Ishikawa (cell line): ENCODE measurements at regions not wholly inside any gene's neighbourhood (a gene's known extent, or its start where the extent isn't known, plus 50 kb on each side); places are given as distances from the start of the nearest gene placed in this dataset.

ENCODE experiments used
- CEBPB ChIP-seq: IDR thresholded peaks from 2 replicates; pipeline ENCODE4 v1.6.1; 2012
- EP300 ChIP-seq: IDR thresholded peaks from 2 replicates; pipeline ENCODE4 v1.6.1; 2012; ENCODE audit warnings: borderline replicate concordance
- FOXM1 ChIP-seq: IDR thresholded peaks from 2 replicates; pipeline ENCODE4 v1.6.1; 2012; ENCODE audit warnings: low read depth, borderline replicate concordance
- TAF1 ChIP-seq: IDR thresholded peaks from 2 replicates; pipeline ENCODE4 v1.6.1; 2012; ENCODE audit warnings: low read depth, mild to moderate bottlenecking
- TCF12 ChIP-seq: IDR thresholded peaks from 2 replicates; pipeline ENCODE4 v1.6.1; 2012; ENCODE audit warnings: low read depth
- TEAD4 ChIP-seq: IDR thresholded peaks from 2 replicates; pipeline ENCODE4 v1.6.1; 2012
- YY1 ChIP-seq: IDR thresholded peaks from 2 replicates; pipeline ENCODE4 v1.6.1; 2012; ENCODE audit warnings: low read depth
- TF ChIP-seq, protein P1 (sequence below): IDR thresholded peaks from 2 replicates; pipeline ENCODE4 v1.6.1; 2012; ENCODE audit warnings: low read depth, mild to moderate bottlenecking
- TF ChIP-seq, protein P2 (sequence below): IDR thresholded peaks from 2 replicates; pipeline ENCODE4 v1.6.1; 2012
- TF ChIP-seq, protein P3 (sequence below): IDR thresholded peaks from 2 replicates; pipeline ENCODE4 v1.6.1; 2012

DNA sequence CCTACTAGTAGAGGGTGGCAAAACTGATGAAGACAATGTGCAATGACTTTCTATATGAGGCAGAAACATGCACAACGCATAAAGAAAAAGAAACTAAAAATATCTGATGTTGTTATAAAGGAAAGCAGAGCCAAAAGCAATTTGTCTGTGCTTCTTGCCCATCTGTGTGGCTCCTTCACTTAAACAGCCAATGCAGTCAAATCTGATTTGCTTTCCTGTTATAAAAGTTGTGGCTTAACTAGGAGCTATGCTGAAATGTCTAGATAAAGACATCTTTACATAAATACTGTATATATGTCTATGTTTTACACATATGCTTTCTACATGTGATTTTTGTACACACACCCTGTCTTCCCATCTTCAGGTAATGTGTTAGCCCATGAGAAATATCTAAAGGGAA lies 508.2 kb downstream of the CETN3 start:
- TF ChIP-seq TEAD4 = no peak
- no peak for TF ChIP-seq TAF1
- no peak for TF ChIP-seq TCF12
- TF ChIP-seq, protein P1, sequence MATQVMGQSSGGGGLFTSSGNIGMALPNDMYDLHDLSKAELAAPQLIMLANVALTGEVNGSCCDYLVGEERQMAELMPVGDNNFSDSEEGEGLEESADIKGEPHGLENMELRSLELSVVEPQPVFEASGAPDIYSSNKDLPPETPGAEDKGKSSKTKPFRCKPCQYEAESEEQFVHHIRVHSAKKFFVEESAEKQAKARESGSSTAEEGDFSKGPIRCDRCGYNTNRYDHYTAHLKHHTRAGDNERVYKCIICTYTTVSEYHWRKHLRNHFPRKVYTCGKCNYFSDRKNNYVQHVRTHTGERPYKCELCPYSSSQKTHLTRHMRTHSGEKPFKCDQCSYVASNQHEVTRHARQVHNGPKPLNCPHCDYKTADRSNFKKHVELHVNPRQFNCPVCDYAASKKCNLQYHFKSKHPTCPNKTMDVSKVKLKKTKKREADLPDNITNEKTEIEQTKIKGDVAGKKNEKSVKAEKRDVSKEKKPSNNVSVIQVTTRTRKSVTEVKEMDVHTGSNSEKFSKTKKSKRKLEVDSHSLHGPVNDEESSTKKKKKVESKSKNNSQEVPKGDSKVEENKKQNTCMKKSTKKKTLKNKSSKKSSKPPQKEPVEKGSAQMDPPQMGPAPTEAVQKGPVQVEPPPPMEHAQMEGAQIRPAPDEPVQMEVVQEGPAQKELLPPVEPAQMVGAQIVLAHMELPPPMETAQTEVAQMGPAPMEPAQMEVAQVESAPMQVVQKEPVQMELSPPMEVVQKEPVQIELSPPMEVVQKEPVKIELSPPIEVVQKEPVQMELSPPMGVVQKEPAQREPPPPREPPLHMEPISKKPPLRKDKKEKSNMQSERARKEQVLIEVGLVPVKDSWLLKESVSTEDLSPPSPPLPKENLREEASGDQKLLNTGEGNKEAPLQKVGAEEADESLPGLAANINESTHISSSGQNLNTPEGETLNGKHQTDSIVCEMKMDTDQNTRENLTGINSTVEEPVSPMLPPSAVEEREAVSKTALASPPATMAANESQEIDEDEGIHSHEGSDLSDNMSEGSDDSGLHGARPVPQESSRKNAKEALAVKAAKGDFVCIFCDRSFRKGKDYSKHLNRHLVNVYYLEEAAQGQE = no peak
- TF ChIP-seq EP300 = no peak
- TF ChIP-seq, protein P2, sequence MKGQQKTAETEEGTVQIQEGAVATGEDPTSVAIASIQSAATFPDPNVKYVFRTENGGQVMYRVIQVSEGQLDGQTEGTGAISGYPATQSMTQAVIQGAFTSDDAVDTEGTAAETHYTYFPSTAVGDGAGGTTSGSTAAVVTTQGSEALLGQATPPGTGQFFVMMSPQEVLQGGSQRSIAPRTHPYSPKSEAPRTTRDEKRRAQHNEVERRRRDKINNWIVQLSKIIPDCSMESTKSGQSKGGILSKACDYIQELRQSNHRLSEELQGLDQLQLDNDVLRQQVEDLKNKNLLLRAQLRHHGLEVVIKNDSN = no peak
- TF ChIP-seq FOXM1 = no peak
- TF ChIP-seq, protein P3, sequence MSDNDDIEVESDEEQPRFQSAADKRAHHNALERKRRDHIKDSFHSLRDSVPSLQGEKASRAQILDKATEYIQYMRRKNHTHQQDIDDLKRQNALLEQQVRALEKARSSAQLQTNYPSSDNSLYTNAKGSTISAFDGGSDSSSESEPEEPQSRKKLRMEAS = no peak
- TF ChIP-seq CEBPB = no peak
- TF ChIP-seq YY1 = no peak
